DND-41 (cell line): ENCODE measurements at regions not wholly inside any gene's neighbourhood (a gene's known extent, or its start where the extent isn't known, plus 50 kb on each side); places are given as distances from the start of the nearest gene placed in this dataset.

Source experiments
- CTCF ChIP-seq: IDR thresholded peaks from 2 replicates; pipeline ENCODE4 v1.5.1; 2012; ENCODE audit warnings: borderline replicate concordance, low read length, moderate library complexity, mild to moderate bottlenecking; ENCODE audit not compliant: poor library complexity, severe bottlenecking; ENCODE audit errors: extremely low read depth
- EZH2 ChIP-seq: IDR thresholded peaks from 3 replicates; pipeline ENCODE4 v1.6.1; 2012; ENCODE audit warnings: borderline replicate concordance, low read depth, mild to moderate bottlenecking, moderate library complexity, low read length, inconsistent platforms; ENCODE audit not compliant: severe bottlenecking

- TF ChIP-seq CTCF (no peak), EZH2 (no peak)
Measured at GRCh38 chr2:42978175-42978886, 185.9 kb upstream of the HAAO start.
